ENCODE measurements at regions not wholly inside any gene's neighbourhood (a gene's known extent, or its start where the extent isn't known, plus 50 kb on each side); places are given as distances from the start of the nearest gene placed in this dataset.
A peak's percentile ranks its signal among the peaks of the same experiment; 100 is the strongest.

DNA sequence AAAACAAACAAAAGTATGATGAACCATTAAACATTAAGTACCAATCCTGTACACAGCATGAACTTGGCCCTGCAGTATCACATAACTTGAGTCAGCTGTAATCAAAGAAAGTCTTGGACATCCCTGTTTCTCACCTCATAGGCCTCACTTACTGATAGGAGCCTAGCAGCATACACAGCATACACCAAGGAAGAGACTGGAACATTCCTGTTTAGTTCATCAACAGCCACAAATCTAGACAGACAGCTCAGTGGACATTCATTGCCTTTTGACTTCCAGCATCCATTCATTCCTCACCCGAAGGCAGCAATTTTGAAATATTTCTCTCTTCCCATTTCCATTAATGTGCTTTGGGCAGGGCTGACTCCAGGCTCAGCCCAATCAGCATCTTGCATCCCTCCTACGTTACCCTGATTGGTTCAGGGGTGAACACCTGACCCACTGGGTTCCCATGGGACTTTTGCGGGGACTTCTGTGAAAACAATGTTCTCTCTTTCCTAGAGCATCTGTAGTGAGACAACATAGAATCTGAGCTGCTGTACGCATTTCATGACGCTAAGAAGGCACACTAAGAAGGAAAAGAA is 336.7 kb upstream of the ZFHX3 start:
- Histone ChIP-seq H3K4me1 (no peaks in the 10 kb centered on the region), H3K27ac (no peak overlapping the region), H3K27me3 (no peaks in the 10 kb centered on the region), H3K36me3 (no peaks in the 10 kb centered on the region), H3K4me3 (no peak overlapping the region), H3K9me3 (no peaks in the 10 kb centered on the region)
- no peak for TF ChIP-seq POLR2AphosphoS5 (IDR thresholded peaks at IDR 0.05; ENCODE audit: insufficient read depth in 1 of 2, low read depth in 1 of 2)
- no peak for TF ChIP-seq POLR2A (IDR thresholded peaks at IDR 0.05)
- TF ChIP-seq, protein P1, sequence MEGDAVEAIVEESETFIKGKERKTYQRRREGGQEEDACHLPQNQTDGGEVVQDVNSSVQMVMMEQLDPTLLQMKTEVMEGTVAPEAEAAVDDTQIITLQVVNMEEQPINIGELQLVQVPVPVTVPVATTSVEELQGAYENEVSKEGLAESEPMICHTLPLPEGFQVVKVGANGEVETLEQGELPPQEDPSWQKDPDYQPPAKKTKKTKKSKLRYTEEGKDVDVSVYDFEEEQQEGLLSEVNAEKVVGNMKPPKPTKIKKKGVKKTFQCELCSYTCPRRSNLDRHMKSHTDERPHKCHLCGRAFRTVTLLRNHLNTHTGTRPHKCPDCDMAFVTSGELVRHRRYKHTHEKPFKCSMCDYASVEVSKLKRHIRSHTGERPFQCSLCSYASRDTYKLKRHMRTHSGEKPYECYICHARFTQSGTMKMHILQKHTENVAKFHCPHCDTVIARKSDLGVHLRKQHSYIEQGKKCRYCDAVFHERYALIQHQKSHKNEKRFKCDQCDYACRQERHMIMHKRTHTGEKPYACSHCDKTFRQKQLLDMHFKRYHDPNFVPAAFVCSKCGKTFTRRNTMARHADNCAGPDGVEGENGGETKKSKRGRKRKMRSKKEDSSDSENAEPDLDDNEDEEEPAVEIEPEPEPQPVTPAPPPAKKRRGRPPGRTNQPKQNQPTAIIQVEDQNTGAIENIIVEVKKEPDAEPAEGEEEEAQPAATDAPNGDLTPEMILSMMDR (IDR thresholded peaks at IDR 0.05): no peak
- intact Hi-C loops (cut with DNase I): no loop called here
- DNase-seq (ENCODE audit: extremely low spot score in 2 of 2): no peak

DNA sequence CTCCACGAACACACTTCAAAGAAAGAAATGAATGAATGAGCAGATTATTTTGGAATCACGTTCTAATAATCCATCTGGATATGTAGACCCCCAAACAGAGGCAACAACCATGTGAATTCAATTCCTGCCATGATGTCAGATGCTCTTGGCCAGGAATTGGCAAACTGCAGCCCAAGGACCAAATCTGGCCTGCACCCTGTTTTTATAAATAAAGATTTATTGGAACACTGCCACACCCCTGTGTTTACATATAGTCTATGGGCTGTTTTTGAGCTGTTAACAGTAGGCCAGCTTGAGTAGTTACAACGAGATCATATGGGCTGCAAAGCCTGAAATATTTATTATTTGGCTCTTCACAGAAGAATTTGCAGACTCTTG is 336.0 kb upstream of the ZFHX3 start:
- Histone ChIP-seq H3K4me1 (no peaks in the 10 kb centered on the region), H3K27me3 (no peaks in the 10 kb centered on the region), H3K27ac (no peak overlapping the region), H3K9me3 (no peaks in the 10 kb centered on the region), H3K4me3 (no peak overlapping the region), H3K36me3 (no peaks in the 10 kb centered on the region)
- TF ChIP-seq POLR2AphosphoS5 (IDR thresholded peaks at IDR 0.05; ENCODE audit: insufficient read depth in 1 of 2, low read depth in 1 of 2) (no peak), POLR2A (IDR thresholded peaks at IDR 0.05) (no peak)
- TF ChIP-seq, protein P1 (IDR thresholded peaks at IDR 0.05): no peak
- no peak for DNase-seq (ENCODE audit: extremely low spot score in 2 of 2)
- intact Hi-C loops (cut with DNase I): no loop called here

DNA sequence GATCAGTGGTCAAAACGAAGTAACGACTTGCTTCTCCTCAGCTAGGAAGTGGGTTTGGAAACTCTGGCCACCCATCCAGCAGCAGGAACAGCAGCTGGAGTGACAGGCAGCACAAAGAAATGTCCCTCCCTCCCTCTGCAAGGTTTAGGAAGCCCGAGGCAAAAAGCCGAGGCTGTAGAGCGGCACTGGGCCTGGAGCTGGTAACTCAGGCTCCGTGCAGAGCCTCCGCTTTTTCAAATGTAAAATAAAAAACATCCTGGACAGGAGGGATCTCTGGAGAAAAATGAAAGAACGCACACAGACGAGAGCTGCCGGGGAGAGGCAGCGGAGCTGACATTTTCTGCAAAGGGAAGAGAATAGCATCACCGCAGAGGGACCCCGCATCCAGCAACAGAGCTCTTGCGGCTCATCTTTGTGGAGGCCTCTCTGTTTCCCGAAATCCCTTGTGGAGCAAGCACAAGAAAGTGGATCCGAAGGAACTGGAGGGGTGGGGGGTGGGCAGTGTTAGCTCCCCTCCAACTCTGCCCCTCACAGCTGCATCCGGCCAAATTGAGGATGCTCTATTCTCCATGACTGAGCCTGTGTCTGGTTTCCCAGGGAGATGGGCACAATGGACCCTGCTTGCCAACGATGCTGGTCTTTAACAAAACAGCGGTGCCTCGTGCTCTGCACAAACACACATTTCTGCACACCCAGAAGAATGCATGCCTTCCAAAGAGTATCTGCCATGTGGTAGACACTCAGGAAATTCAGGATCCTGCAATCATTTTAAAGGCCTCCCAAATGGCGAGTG is 335.5 kb upstream of the ZFHX3 start:
- TF ChIP-seq POLR2AphosphoS5 (IDR thresholded peaks at IDR 0.05; ENCODE audit: insufficient read depth in 1 of 2, low read depth in 1 of 2) (no peak), POLR2A (IDR thresholded peaks at IDR 0.05) (no peak)
- TF ChIP-seq, protein P1 (IDR thresholded peaks at IDR 0.05): no peak
- H3K27ac ChIP-seq: no peak overlapping the region
- no peak overlapping the region for H3K4me3 ChIP-seq
- H3K4me1 ChIP-seq: no peaks in the 10 kb centered on the region
- no peaks in the 10 kb centered on the region for H3K9me3 ChIP-seq
- no peaks in the 10 kb centered on the region for H3K36me3 ChIP-seq
- intact Hi-C loops (cut with DNase I): no loop called here
- no peaks in the 10 kb centered on the region for H3K27me3 ChIP-seq
- DNase-seq (ENCODE audit: extremely low spot score in 2 of 2): peak in 1 of 2 donors; percentile 25

DNA sequence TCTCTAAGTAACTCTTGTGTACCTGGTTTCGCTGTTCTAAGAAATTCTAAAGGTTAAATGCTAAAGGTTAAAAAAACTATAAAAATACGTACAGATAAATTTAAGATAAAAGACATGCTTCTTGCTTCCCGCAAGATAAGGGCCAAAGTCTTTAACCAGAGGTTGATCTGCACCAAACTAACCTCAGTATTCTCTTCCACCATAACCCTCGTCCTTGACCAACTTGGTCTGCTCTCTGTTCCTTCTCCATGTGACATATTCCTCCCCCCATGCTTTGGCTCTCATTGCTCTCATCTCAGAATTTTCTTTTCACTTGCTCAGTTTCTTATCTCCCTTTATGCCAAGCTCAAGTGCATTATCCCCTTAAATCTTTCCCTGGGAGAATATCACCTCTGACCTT is 330.5 kb upstream of the ZFHX3 start:
- no peaks in the 10 kb centered on the region for H3K36me3 ChIP-seq
- no peak for TF ChIP-seq POLR2A (IDR thresholded peaks at IDR 0.05)
- no peak for TF ChIP-seq POLR2AphosphoS5 (IDR thresholded peaks at IDR 0.05; ENCODE audit: insufficient read depth in 1 of 2, low read depth in 1 of 2)
- no peaks in the 10 kb centered on the region for H3K27me3 ChIP-seq
- no peaks in the 10 kb centered on the region for H3K4me1 ChIP-seq
- intact Hi-C loops (cut with DNase I): no loop called here
- H3K27ac ChIP-seq: no peak overlapping the region
- no peak for DNase-seq (ENCODE audit: extremely low spot score in 2 of 2)
- no peaks in the 10 kb centered on the region for H3K9me3 ChIP-seq
- H3K4me3 ChIP-seq: no peak overlapping the region

DNA sequence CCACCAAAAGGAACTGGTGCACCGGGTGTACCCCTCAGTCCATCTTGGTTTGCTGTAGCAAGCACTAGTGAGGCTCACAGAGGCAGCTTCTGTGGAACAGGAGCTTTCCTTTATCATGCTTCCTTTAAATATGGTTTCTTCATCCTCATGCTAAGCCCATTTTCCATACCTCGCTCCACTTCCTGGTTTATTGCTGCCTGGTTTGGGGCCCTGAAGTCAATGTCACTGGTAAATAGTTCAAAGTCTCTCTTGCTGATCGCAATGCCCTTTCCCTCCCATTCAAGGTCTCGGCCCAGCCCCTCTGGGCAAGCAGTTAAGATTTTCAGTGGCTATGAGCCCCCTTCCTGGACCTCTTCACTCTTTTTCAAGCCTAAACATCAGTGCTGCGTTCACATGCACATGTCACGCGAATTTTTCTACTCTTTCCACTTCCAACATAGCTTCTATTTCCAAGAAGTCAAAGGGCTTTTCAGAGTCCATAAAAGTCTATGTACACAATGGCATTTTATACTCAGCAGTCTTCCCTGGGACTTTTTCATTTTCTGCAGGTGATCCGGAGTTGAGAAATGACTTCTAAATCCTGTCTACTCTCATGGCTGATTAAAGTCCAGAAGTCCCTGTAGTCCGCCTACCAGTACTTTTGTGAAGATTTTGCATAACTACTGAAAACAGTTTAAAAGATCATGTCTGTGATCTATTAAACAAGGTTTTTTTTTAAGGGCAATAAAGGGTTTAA is 323.8 kb upstream of the ZFHX3 start:
- H3K27ac ChIP-seq: no peak overlapping the region
- no peaks in the 10 kb centered on the region for H3K36me3 ChIP-seq
- no peaks in the 10 kb centered on the region for H3K9me3 ChIP-seq
- H3K4me3 ChIP-seq: no peak overlapping the region
- H3K27me3 ChIP-seq: no peaks in the 10 kb centered on the region
- TF ChIP-seq, protein P1 (IDR thresholded peaks at IDR 0.05): no peak
- TF ChIP-seq POLR2A (IDR thresholded peaks at IDR 0.05) (no peak), POLR2AphosphoS5 (IDR thresholded peaks at IDR 0.05; ENCODE audit: insufficient read depth in 1 of 2, low read depth in 1 of 2) (no peak)
- DNase-seq (ENCODE audit: extremely low spot score in 2 of 2): peak in 1 of 2 donors; percentile 12
- no peaks in the 10 kb centered on the region for H3K4me1 ChIP-seq
- intact Hi-C loops (cut with DNase I): no loop called here

Data from vagina (tissue), 2 donors.